Brain microvascular endothelial cell (primary cell): ENCODE measurements at regions not wholly inside any gene's neighbourhood (a gene's known extent, or its start where the extent isn't known, plus 50 kb on each side); places are given as distances from the start of the nearest gene placed in this dataset.
"Not testable (repeated sequence)": the region's sequence is repeated elsewhere in the genome, so short reads cannot be mapped to it uniquely, and the experiment has no call there.

Experiments
- DNase-seq: peaks from one replicate; pipeline ENCODE4 v3.0.0-alpha.2; 2020
- H3K27ac ChIP-seq: fragments of 250-450 bp; sonication (Bioruptor Pico); 2 replicates; pipeline ENCODE4 v1.5.1; 2020; ENCODE audit warnings: mild to moderate bottlenecking, moderate library complexity
- H3K27me3 ChIP-seq: fragments of 250-450 bp; sonication (Bioruptor Pico); replicated peaks from 2 replicates; pipeline ENCODE4 v1.5.1; 2020; ENCODE audit warnings: mild to moderate bottlenecking
- H3K36me3 ChIP-seq: fragments of 250-450 bp; sonication (Bioruptor Pico); replicated peaks from 2 replicates; pipeline ENCODE4 v1.5.1; 2020; ENCODE audit warnings: mild to moderate bottlenecking
- H3K4me3 ChIP-seq: 2 replicates; pipeline ENCODE4 v1.5.1; 2011; ENCODE audit warnings: low read depth, mild to moderate bottlenecking, control low read depth, low read length, moderate library complexity
- CTCF ChIP-seq: IDR thresholded peaks from 2 replicates; pipeline ENCODE4 v1.5.1; 2011; ENCODE audit warnings: low read depth, mild to moderate bottlenecking, moderate library complexity, low read length, control low read depth, inconsistent platforms; ENCODE audit errors: missing control alignments
- in situ Hi-C: cut with HindIII; loops from 2 replicates; pipeline ENCODE4 v1.10.0; 2017; ENCODE audit warnings: low sequenced_read_pairs, low pct_ligation_motif_present

DNA sequence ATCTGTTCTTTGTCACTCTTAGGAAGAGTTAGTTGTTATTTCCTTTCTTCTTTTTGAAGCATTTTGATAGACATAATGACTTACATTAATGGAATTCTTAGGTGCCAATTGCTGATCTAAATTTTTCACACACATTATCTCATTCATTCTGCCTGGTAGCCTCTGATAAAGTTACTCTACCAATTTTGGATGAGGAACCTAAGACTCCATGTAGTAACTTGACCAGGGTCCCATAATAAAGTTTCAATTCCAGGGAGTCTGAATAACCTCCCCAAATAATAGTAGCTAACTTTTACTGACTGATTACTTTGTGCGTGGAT lies 73.2 kb upstream of the CITED2 start:
- Histone ChIP-seq H3K36me3 (no peaks in the 10 kb centered on the region), H3K27ac (no peak overlapping the region), H3K4me3 (no peak overlapping the region), H3K27me3 (no peaks in the 10 kb centered on the region)
- in situ Hi-C loops = no loop called here
- no peak for TF ChIP-seq CTCF
- DNase-seq = no peak

GRCh38 chr6:139446768-139447655 lies 72.6 kb upstream of the CITED2 start:
- no peak for TF ChIP-seq CTCF
- no peak for DNase-seq
- in situ Hi-C loops = no loop called here
- H3K36me3 ChIP-seq = no peaks in the 10 kb centered on the region
- no peak overlapping the region for H3K27ac ChIP-seq
- no peaks in the 10 kb centered on the region for H3K27me3 ChIP-seq
- H3K4me3 ChIP-seq = no peak overlapping the region

DNA sequence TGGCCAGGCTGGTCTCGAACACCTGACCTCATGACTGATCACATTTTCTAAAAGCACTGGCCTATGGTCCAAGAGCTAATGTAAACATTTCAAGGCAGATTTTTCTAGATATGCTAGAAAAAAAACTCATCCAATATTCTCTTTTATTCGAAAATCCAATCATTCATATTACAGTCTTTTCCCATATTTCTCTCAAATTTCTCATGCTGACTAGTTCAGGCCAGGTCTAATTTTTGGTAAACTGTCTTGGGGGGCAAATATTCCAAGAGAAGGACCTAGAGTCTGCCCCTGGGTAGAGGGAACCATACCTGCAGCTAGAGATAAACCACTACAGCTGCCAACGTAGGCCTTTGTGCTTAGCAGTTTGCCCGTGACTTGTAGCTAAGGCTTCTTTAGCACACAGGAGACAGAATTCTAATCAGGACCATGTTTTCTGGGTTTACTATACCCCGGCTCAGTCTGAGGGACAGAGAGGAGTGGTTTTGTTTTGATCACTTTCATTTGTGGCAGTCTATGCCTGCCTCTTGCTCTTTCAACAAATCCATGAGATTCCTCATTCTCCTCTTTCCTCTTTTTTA lies 71.8 kb upstream of the CITED2 start:
- Histone ChIP-seq H3K36me3 (no peaks in the 10 kb centered on the region), H3K27ac (no peak overlapping the region), H3K4me3 (no peak overlapping the region), H3K27me3 (no peaks in the 10 kb centered on the region)
- TF ChIP-seq CTCF = no peak
- DNase-seq = no peak
- in situ Hi-C loops = no loop called here

DNA sequence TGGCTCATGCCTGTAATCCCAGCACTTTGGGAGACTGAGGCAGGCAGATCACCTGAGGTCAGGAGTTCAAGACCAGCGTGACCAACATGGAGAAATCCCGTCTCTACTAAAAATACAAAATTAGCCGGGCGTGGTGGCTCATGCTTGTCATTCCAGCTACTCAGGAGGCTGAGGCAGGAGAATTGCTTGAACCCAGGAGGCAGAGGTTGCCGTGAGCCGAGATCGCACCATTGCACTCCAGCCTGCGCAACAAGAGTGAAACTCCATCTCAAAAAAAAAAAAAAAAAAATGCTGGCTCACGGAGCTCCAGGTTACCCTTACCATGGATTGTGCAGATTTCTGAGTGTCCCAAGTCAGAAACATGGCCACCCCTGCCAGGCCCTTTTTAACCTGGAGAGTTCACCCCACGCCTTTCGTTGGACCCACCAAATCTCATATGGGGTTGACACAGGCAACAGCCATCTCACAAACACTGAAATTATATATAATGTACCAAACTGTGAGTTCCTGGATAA lies 69.9 kb upstream of the CITED2 start:
- in situ Hi-C loops, H3K27me3 ChIP-seq, H3K36me3 ChIP-seq, DNase-seq, H3K27ac ChIP-seq, H3K4me3 ChIP-seq: not testable (repeated sequence)

GRCh38 chr6:139443231-139444112 lies 69.0 kb upstream of the CITED2 start:
- no peak overlapping the region for H3K4me3 ChIP-seq
- no peaks in the 10 kb centered on the region for H3K36me3 ChIP-seq
- DNase-seq = no peak
- H3K27ac ChIP-seq = no peak overlapping the region
- in situ Hi-C loops = no loop called here
- no peaks in the 10 kb centered on the region for H3K27me3 ChIP-seq
- TF ChIP-seq CTCF = no peak

GRCh38 chr6:139442188-139442671 lies 67.8 kb upstream of the CITED2 start:
- Histone ChIP-seq H3K4me3 (no peak overlapping the region), H3K27ac (no peak overlapping the region), H3K27me3 (no peaks in the 10 kb centered on the region), H3K36me3 (no peaks in the 10 kb centered on the region)
- no peak for TF ChIP-seq CTCF
- in situ Hi-C loops = no loop called here
- DNase-seq = no peak
